ENCODE measurements at regions not wholly inside any gene's neighbourhood (a gene's known extent, or its start where the extent isn't known, plus 50 kb on each side); places are given as distances from the start of the nearest gene placed in this dataset.
"Not testable (repeated sequence)": the region's sequence is repeated elsewhere in the genome, so short reads cannot be mapped to it uniquely, and the experiment has no call there.

GRCh38 chr6:14290772-14291330, 173.3 kb downstream of the CD83 start:
- no peak for DNase-seq (ENCODE audit: low spot score, unreplicated experiment)
- H3K27ac Mint-ChIP-seq: no peak overlapping the region

GRCh38 chr6:14291331-14291730, 173.8 kb downstream of the CD83 start:
- Mint-ChIP-seq H3K27ac (no peak overlapping the region), H3K27me3 (no peaks in the 10 kb centered on the region), H3K36me3 (ENCODE audit: insufficient read depth) (peaks cover 2% of the 10 kb centered on the region), H3K4me1 (ENCODE audit: low read depth) (peaks cover 25% of the 10 kb centered on the region), H3K4me3 (ENCODE audit: low read depth) (no peak overlapping the region), H3K9me3 (ENCODE audit: low read depth) (no peaks in the 10 kb centered on the region)
- DNase-seq (ENCODE audit: low spot score, unreplicated experiment): no peak
- no peak for TF ChIP-seq CTCF (IDR thresholded peaks at IDR 0.05; ENCODE audit: unreplicated experiment)

More at GRCh38 chr6:14290772-14291330, 173.3 kb downstream of the CD83 start:
- Mint-ChIP-seq H3K4me1 (ENCODE audit: low read depth) (peaks cover 24% of the 10 kb centered on the region), H3K36me3 (ENCODE audit: insufficient read depth) (peaks cover 2% of the 10 kb centered on the region), H3K27me3 (no peaks in the 10 kb centered on the region), H3K9me3 (ENCODE audit: low read depth) (no peaks in the 10 kb centered on the region), H3K4me3 (ENCODE audit: low read depth) (no peak overlapping the region)
- no peak for TF ChIP-seq CTCF (IDR thresholded peaks at IDR 0.05; ENCODE audit: unreplicated experiment)

- DNase-seq (ENCODE audit: low spot score, unreplicated experiment): no peak
- peaks cover 29% of the 10 kb centered on the region for H3K4me1 Mint-ChIP-seq (ENCODE audit: low read depth)
- peak overlapping the region; percentile 5 for H3K4me3 Mint-ChIP-seq (ENCODE audit: low read depth)
- TF ChIP-seq CTCF (IDR thresholded peaks at IDR 0.05; ENCODE audit: unreplicated experiment): no peak
- peaks cover 2% of the 10 kb centered on the region for H3K36me3 Mint-ChIP-seq (ENCODE audit: insufficient read depth)
- no peaks in the 10 kb centered on the region for H3K9me3 Mint-ChIP-seq (ENCODE audit: low read depth)
- no peaks in the 10 kb centered on the region for H3K27me3 Mint-ChIP-seq
- H3K27ac Mint-ChIP-seq: peak overlapping the region; percentile 82
Measured at GRCh38 chr6:14292119-14292518, 174.5 kb downstream of the CD83 start.

GRCh38 chr6:14294270-14294951, 176.8 kb downstream of the CD83 start:
- H3K36me3 Mint-ChIP-seq (ENCODE audit: insufficient read depth): peaks cover 2% of the 10 kb centered on the region
- no peak for TF ChIP-seq CTCF (IDR thresholded peaks at IDR 0.05; ENCODE audit: unreplicated experiment)
- no peaks in the 10 kb centered on the region for H3K9me3 Mint-ChIP-seq (ENCODE audit: low read depth)
- no peak overlapping the region for H3K4me3 Mint-ChIP-seq (ENCODE audit: low read depth)
- no peak overlapping the region for H3K27ac Mint-ChIP-seq
- H3K27me3 Mint-ChIP-seq: peaks cover 3% of the 10 kb centered on the region
- DNase-seq (ENCODE audit: low spot score, unreplicated experiment): no peak
- H3K4me1 Mint-ChIP-seq (ENCODE audit: low read depth): peaks cover 44% of the 10 kb centered on the region

- H3K9me3 Mint-ChIP-seq (ENCODE audit: low read depth); H3K36me3 Mint-ChIP-seq (ENCODE audit: insufficient read depth); H3K4me3 Mint-ChIP-seq (ENCODE audit: low read depth); DNase-seq (ENCODE audit: low spot score, unreplicated experiment); H3K27me3 Mint-ChIP-seq: not testable (repeated sequence)
- Mint-ChIP-seq H3K27ac (peak overlapping the region; percentile 71), H3K4me1 (ENCODE audit: low read depth) (peaks cover 50% of the 10 kb centered on the region)
Measured at GRCh38 chr6:14296698-14297097, 179.1 kb downstream of the CD83 start.

GRCh38 chr6:14297118-14297517, 179.5 kb downstream of the CD83 start:
- DNase-seq (ENCODE audit: low spot score, unreplicated experiment); H3K4me3 Mint-ChIP-seq (ENCODE audit: low read depth); H3K36me3 Mint-ChIP-seq (ENCODE audit: insufficient read depth); H3K27ac Mint-ChIP-seq; H3K27me3 Mint-ChIP-seq; H3K9me3 Mint-ChIP-seq (ENCODE audit: low read depth): not testable (repeated sequence)
- peaks cover 50% of the 10 kb centered on the region for H3K4me1 Mint-ChIP-seq (ENCODE audit: low read depth)

GRCh38 chr6:14300189-14300588, 182.6 kb downstream of the CD83 start:
- not testable (repeated sequence) for H3K27ac Mint-ChIP-seq; H3K36me3 Mint-ChIP-seq (ENCODE audit: insufficient read depth); H3K9me3 Mint-ChIP-seq (ENCODE audit: low read depth); H3K27me3 Mint-ChIP-seq; DNase-seq (ENCODE audit: low spot score, unreplicated experiment)
- Mint-ChIP-seq H3K4me3 (ENCODE audit: low read depth) (peak overlapping the region; percentile 66), H3K4me1 (ENCODE audit: low read depth) (peaks cover 54% of the 10 kb centered on the region)

- not testable (repeated sequence) for H3K27me3 Mint-ChIP-seq; DNase-seq (ENCODE audit: low spot score, unreplicated experiment); H3K9me3 Mint-ChIP-seq (ENCODE audit: low read depth); H3K27ac Mint-ChIP-seq; H3K36me3 Mint-ChIP-seq (ENCODE audit: insufficient read depth)
- Mint-ChIP-seq H3K4me3 (ENCODE audit: low read depth) (peak overlapping the region; percentile 66), H3K4me1 (ENCODE audit: low read depth) (peaks cover 55% of the 10 kb centered on the region)
Measured at GRCh38 chr6:14300721-14301120, 183.1 kb downstream of the CD83 start.

GRCh38 chr6:14301477-14301876, 183.9 kb downstream of the CD83 start:
- H3K4me1 Mint-ChIP-seq (ENCODE audit: low read depth): peaks cover 60% of the 10 kb centered on the region
- not testable (repeated sequence) for DNase-seq (ENCODE audit: low spot score, unreplicated experiment); H3K36me3 Mint-ChIP-seq (ENCODE audit: insufficient read depth); H3K9me3 Mint-ChIP-seq (ENCODE audit: low read depth); H3K27me3 Mint-ChIP-seq
- H3K27ac Mint-ChIP-seq: peak overlapping the region; percentile 65
- H3K4me3 Mint-ChIP-seq (ENCODE audit: low read depth): peak overlapping the region; percentile 66

All from progenitor cell of endocrine pancreas (in vitro differentiated cells).